H7 (cell line): ENCODE measurements at regions not wholly inside any gene's neighbourhood (a gene's known extent, or its start where the extent isn't known, plus 50 kb on each side); places are given as distances from the start of the nearest gene placed in this dataset.

ENCODE experiments used
- DNase-seq: peaks from one replicate; pipeline ENCODE4 v3.0.0; 2012
- H3K27me3 ChIP-seq: 2 replicates; pipeline ENCODE4 v1.6.0; 2011; ENCODE audit warnings: mild to moderate bottlenecking, low read length; ENCODE audit not compliant: control insufficient read depth, insufficient read depth
- H3K36me3 ChIP-seq: replicated peaks from 2 replicates; pipeline ENCODE4 v1.5.1; 2011; ENCODE audit warnings: low read length; ENCODE audit not compliant: control insufficient read depth, insufficient read depth
- H3K4me3 ChIP-seq: 2 replicates; pipeline ENCODE4 v1.5.1; 2011; ENCODE audit warnings: low read depth, mild to moderate bottlenecking, control low read depth, low read length, moderate library complexity; ENCODE audit not compliant: insufficient read depth

- Histone ChIP-seq H3K4me3 (no peak overlapping the region), H3K36me3 (no peaks in the 10 kb centered on the region), H3K27me3 (no peaks in the 10 kb centered on the region)
- no peak for DNase-seq
Observed at GRCh38 chr10:55330486-55330885, 529.5 kb upstream of the PCDH15 start.

GRCh38 chr10:55329796-55330195 is 528.8 kb upstream of the PCDH15 start:
- Histone ChIP-seq H3K36me3 (no peaks in the 10 kb centered on the region), H3K4me3 (no peak overlapping the region), H3K27me3 (no peaks in the 10 kb centered on the region)
- DNase-seq: no peak

GRCh38 chr10:55320187-55320700 is 519.2 kb upstream of the PCDH15 start:
- no peak overlapping the region for H3K4me3 ChIP-seq
- H3K36me3 ChIP-seq: no peaks in the 10 kb centered on the region
- H3K27me3 ChIP-seq: no peaks in the 10 kb centered on the region
- no peak for DNase-seq

GRCh38 chr10:55311848-55312635 is 511.0 kb upstream of the PCDH15 start:
- H3K27me3 ChIP-seq: no peaks in the 10 kb centered on the region
- H3K36me3 ChIP-seq: no peaks in the 10 kb centered on the region
- H3K4me3 ChIP-seq: no peak overlapping the region
- no peak for DNase-seq

- no peak overlapping the region for H3K4me3 ChIP-seq
- DNase-seq: no peak
- no peaks in the 10 kb centered on the region for H3K27me3 ChIP-seq
- no peaks in the 10 kb centered on the region for H3K36me3 ChIP-seq
Observed at GRCh38 chr10:55310143-55310542, 509.1 kb upstream of the PCDH15 start.

GRCh38 chr10:55305285-55305684 is 504.3 kb upstream of the PCDH15 start:
- no peak overlapping the region for H3K4me3 ChIP-seq
- H3K27me3 ChIP-seq: no peaks in the 10 kb centered on the region
- no peaks in the 10 kb centered on the region for H3K36me3 ChIP-seq
- no peak for DNase-seq

GRCh38 chr10:55287346-55287745 is 486.3 kb upstream of the PCDH15 start:
- Histone ChIP-seq H3K36me3 (no peaks in the 10 kb centered on the region), H3K27me3 (no peaks in the 10 kb centered on the region), H3K4me3 (no peak overlapping the region)
- DNase-seq: no peak

GRCh38 chr10:55283031-55283430 is 482.0 kb upstream of the PCDH15 start:
- DNase-seq: no peak
- no peaks in the 10 kb centered on the region for H3K27me3 ChIP-seq
- no peaks in the 10 kb centered on the region for H3K36me3 ChIP-seq
- no peak overlapping the region for H3K4me3 ChIP-seq

GRCh38 chr10:55280696-55281095 is 479.7 kb upstream of the PCDH15 start:
- H3K4me3 ChIP-seq: no peak overlapping the region
- no peaks in the 10 kb centered on the region for H3K27me3 ChIP-seq
- H3K36me3 ChIP-seq: no peaks in the 10 kb centered on the region
- no peak for DNase-seq

- H3K4me3 ChIP-seq: no peak overlapping the region
- DNase-seq: no peak
- no peaks in the 10 kb centered on the region for H3K36me3 ChIP-seq
- H3K27me3 ChIP-seq: no peaks in the 10 kb centered on the region
Observed at GRCh38 chr10:55277549-55277948, 476.5 kb upstream of the PCDH15 start.

GRCh38 chr10:55274367-55274766 is 473.3 kb upstream of the PCDH15 start:
- Histone ChIP-seq H3K4me3 (no peak overlapping the region), H3K36me3 (no peaks in the 10 kb centered on the region), H3K27me3 (no peaks in the 10 kb centered on the region)
- no peak for DNase-seq

- Histone ChIP-seq H3K27me3 (no peaks in the 10 kb centered on the region), H3K4me3 (no peak overlapping the region), H3K36me3 (no peaks in the 10 kb centered on the region)
- DNase-seq: no peak
Observed at GRCh38 chr10:55273946-55274345, 472.9 kb upstream of the PCDH15 start.

- DNase-seq: no peak
- H3K27me3 ChIP-seq: no peaks in the 10 kb centered on the region
- no peaks in the 10 kb centered on the region for H3K36me3 ChIP-seq
- no peak overlapping the region for H3K4me3 ChIP-seq
Observed at GRCh38 chr10:55272886-55273285, 471.9 kb upstream of the PCDH15 start.

- H3K36me3 ChIP-seq: no peaks in the 10 kb centered on the region
- no peak for DNase-seq
- H3K27me3 ChIP-seq: no peaks in the 10 kb centered on the region
- no peak overlapping the region for H3K4me3 ChIP-seq
Observed at GRCh38 chr10:55266797-55267196, 465.8 kb upstream of the PCDH15 start.

GRCh38 chr10:55263327-55263726 is 462.3 kb upstream of the PCDH15 start:
- Histone ChIP-seq H3K4me3 (no peak overlapping the region), H3K36me3 (no peaks in the 10 kb centered on the region), H3K27me3 (no peaks in the 10 kb centered on the region)
- DNase-seq: no peak
